GM23338 (cell line): ENCODE measurements at regions not wholly inside any gene's neighbourhood (a gene's known extent, or its start where the extent isn't known, plus 50 kb on each side); places are given as distances from the start of the nearest gene placed in this dataset.

Experiments
- ATAC-seq: fragments of 200-7000 bp; cut with Tn5 transposase; 3 replicates; pipeline ENCODE4 v1.9.1; 2020
- DNase-seq: peaks from one replicate; pipeline ENCODE4 v3.0.0-alpha.2; 2015; ENCODE audit warnings: low spot score
- H2AFZ ChIP-seq: fragments of 200-600 bp; sonication (generic); 2 replicates; pipeline ENCODE4 v1.8.0; 2016; ENCODE audit warnings: antibody characterized with exemption, mild to moderate bottlenecking, moderate library complexity
- H3F3A ChIP-seq: fragments of 200-600 bp; sonication (generic); replicated peaks from 2 replicates; pipeline ENCODE4 v1.8.0; 2017; ENCODE audit warnings: antibody characterized with exemption, mixed run types, low read depth
- H3K27ac ChIP-seq: fragments of 200-600 bp; sonication (generic); 2 replicates; pipeline ENCODE4 v1.6.1; 2016; ENCODE audit warnings: low read depth
- H3K27me3 ChIP-seq: fragments of 200-600 bp; sonication (generic); 2 replicates; pipeline ENCODE4 v1.8.0; 2016; ENCODE audit warnings: mild to moderate bottlenecking, mixed run types, moderate library complexity; ENCODE audit not compliant: insufficient read depth
- H3K36me3 ChIP-seq: fragments of 200-600 bp; sonication (generic); 2 replicates; pipeline ENCODE4 v1.8.0; 2016; ENCODE audit warnings: mild to moderate bottlenecking; ENCODE audit not compliant: insufficient read depth
- H3K4me1 ChIP-seq: fragments of 200-600 bp; sonication (generic); 2 replicates; pipeline ENCODE4 v1.8.0; 2016; ENCODE audit warnings: mild to moderate bottlenecking, moderate library complexity; ENCODE audit not compliant: insufficient read depth
- H3K4me2 ChIP-seq: fragments of 200-600 bp; sonication (generic); 2 replicates; pipeline ENCODE4 v1.7.1; 2017; ENCODE audit warnings: mixed run types
- H3K4me3 ChIP-seq: fragments of 200-600 bp; sonication (generic); 2 replicates; pipeline ENCODE4 v1.6.1; 2016; ENCODE audit warnings: mixed run types
- H3K79me2 ChIP-seq: fragments of 200-600 bp; sonication (generic); replicated peaks from 2 replicates; pipeline ENCODE4 v1.8.0; 2017; ENCODE audit warnings: mild to moderate bottlenecking; ENCODE audit not compliant: insufficient read depth
- H3K9me2 ChIP-seq: fragments of 200-600 bp; sonication (generic); 2 replicates; pipeline ENCODE4 v1.8.0; 2017; ENCODE audit not compliant: insufficient read depth
- H4K20me1 ChIP-seq: fragments of 200-600 bp; sonication (generic); replicated peaks from 2 replicates; pipeline ENCODE4 v1.8.0; 2017; ENCODE audit warnings: mild to moderate bottlenecking; ENCODE audit not compliant: insufficient read depth
- H3K27ac Mint-ChIP-seq: 2 replicates; pipeline ENCODE4 v1.8.0; 2020; ENCODE audit warnings: inconsistent platforms, mild to moderate bottlenecking, moderate library complexity, mixed read lengths
- H3K27me3 Mint-ChIP-seq: 3 replicates; pipeline ENCODE4 v1.8.0; 2022; ENCODE audit warnings: low read depth, mild to moderate bottlenecking, moderate library complexity, mixed read lengths, inconsistent platforms; ENCODE audit not compliant: insufficient read depth, poor library complexity
- H3K36me3 Mint-ChIP-seq: 3 replicates; pipeline ENCODE4 v1.8.0; 2021; ENCODE audit warnings: low read depth, mild to moderate bottlenecking, inconsistent platforms, moderate library complexity, mixed read lengths
- H3K4me1 Mint-ChIP-seq: 3 replicates; pipeline ENCODE4 v1.8.0; 2020; ENCODE audit warnings: mild to moderate bottlenecking, inconsistent platforms, mixed read lengths
- H3K4me3 Mint-ChIP-seq: 3 replicates; pipeline ENCODE4 v1.8.0; 2021; ENCODE audit warnings: moderate library complexity, mild to moderate bottlenecking, inconsistent platforms, mixed read lengths
- H3K9me3 Mint-ChIP-seq: 3 replicates; pipeline ENCODE4 v1.8.0; 2020; ENCODE audit warnings: moderate library complexity, mild to moderate bottlenecking, inconsistent platforms, mixed read lengths
- CREB1 ChIP-seq: fragments of 250-450 bp; sonication (Bioruptor Pico); IDR thresholded peaks from 2 replicates; pipeline ENCODE4 v1.5.0; 2020; ENCODE audit warnings: low read depth, mild to moderate bottlenecking, moderate library complexity
- CTCF ChIP-seq, 2 experiments: fragments of 200-600 bp in 1 of 2; sonication (generic) in 1 of 2; conservative IDR thresholded peaks; 2 replicates each; pipeline versions ENCODE4 v1.5.1 to v1.6.1; 2016 to 2017; ENCODE audit warnings: antibody characterized with exemption in 2 of 2, low read depth in 2 of 2, mild to moderate bottlenecking in 2 of 2, moderate library complexity in 1 of 2
- ETS1 ChIP-seq: IDR thresholded peaks from 2 replicates; pipeline ENCODE4 v1.6.1; 2016; ENCODE audit warnings: antibody characterized with exemption
- EZH2phosphoT487 ChIP-seq: fragments of 200-600 bp; sonication (generic); IDR thresholded peaks from one replicate; pipeline ENCODE4 v1.8.1; 2018; ENCODE audit warnings: antibody characterized with exemption; ENCODE audit not compliant: unreplicated experiment
- JUNB ChIP-seq: IDR thresholded peaks from one replicate; pipeline ENCODE4 v1.6.1; 2016; ENCODE audit warnings: antibody characterized with exemption; ENCODE audit not compliant: unreplicated experiment
- NANOG ChIP-seq: IDR thresholded peaks from 2 replicates; pipeline ENCODE4 v1.6.1; 2016; ENCODE audit warnings: antibody characterized with exemption, borderline replicate concordance
- POLR2AphosphoS5 ChIP-seq: IDR thresholded peaks from 2 replicates; pipeline ENCODE4 v1.6.1; 2016; ENCODE audit warnings: antibody characterized with exemption, low read depth
- STAT1 ChIP-seq: IDR thresholded peaks from one replicate; pipeline ENCODE4 v1.6.1; 2016; ENCODE audit warnings: antibody characterized with exemption; ENCODE audit not compliant: unreplicated experiment
- ZNF331 ChIP-seq: fragments of 250-450 bp; sonication (Bioruptor Pico); IDR thresholded peaks from 2 replicates; pipeline ENCODE4 v1.5.0; 2020; ENCODE audit warnings: low read depth, mild to moderate bottlenecking, moderate library complexity
- TF ChIP-seq, protein P1 (sequence below): fragments of 250-450 bp; sonication (Bioruptor Pico); IDR thresholded peaks from 2 replicates; pipeline ENCODE4 v1.5.0; 2020; ENCODE audit warnings: mild to moderate bottlenecking, moderate library complexity

GRCh38 chr6:140064366-140064765 is 689.9 kb upstream of the CITED2 start:
- no peak overlapping the region for H3K4me3 ChIP-seq
- Mint-ChIP-seq H3K9me3 (no peaks in the 10 kb centered on the region), H3K4me1 (peaks cover 11% of the 10 kb centered on the region; the same call in 2 of the 3 replicates), H3K27ac (no peak overlapping the region), H3K36me3 (no peaks in the 10 kb centered on the region), H3K27me3 (peaks cover 2% of the 10 kb centered on the region), H3K4me3 (no peak overlapping the region)
- H3K9me2 ChIP-seq, result peaks cover 10% of the 10 kb centered on the region; the same call in 1 of the 2 replicates
- H3K4me2 ChIP-seq, result no peak overlapping the region
- no peak for DNase-seq
- no peaks in the 10 kb centered on the region for H3K27me3 ChIP-seq
- no peaks in the 10 kb centered on the region for H4K20me1 ChIP-seq
- H3K36me3 ChIP-seq, result no peaks in the 10 kb centered on the region
- peak overlapping the region; percentile 35; the same call in 1 of the 2 replicates for H2AFZ ChIP-seq
- H3K27ac ChIP-seq, result no peak overlapping the region
- no peak for TF ChIP-seq EZH2phosphoT487
- H3F3A ChIP-seq, result no peaks in the 10 kb centered on the region
- H3K79me2 ChIP-seq, result no peaks in the 10 kb centered on the region
- peaks cover 11% of the 10 kb centered on the region for H3K4me1 ChIP-seq
- no peak for ATAC-seq

DNA sequence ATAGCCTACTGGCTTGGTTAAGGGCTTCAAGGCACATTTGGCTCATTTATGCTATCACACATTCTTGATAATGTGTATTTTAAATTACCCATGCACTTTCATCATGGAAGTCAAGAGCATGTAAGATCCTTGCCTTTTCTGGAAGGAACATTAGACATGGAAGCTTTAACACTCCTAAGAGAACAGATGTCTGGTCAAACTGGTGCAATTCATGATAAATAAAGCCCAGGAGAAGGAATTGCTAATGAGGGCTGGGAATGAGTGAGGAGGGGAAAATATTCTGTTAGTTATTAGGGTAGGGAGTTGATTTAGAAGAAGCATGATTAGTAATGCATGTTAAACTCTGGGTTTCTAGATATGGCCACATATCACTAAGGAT is 688.6 kb upstream of the CITED2 start:
- no peak for DNase-seq
- ATAC-seq, result no peak
- H3K36me3 ChIP-seq, result no peaks in the 10 kb centered on the region
- H3K79me2 ChIP-seq, result no peaks in the 10 kb centered on the region
- H3K4me1 ChIP-seq, result peaks cover 11% of the 10 kb centered on the region
- peaks cover 2% of the 10 kb centered on the region for H3K27me3 Mint-ChIP-seq
- no peaks in the 10 kb centered on the region for H3K9me3 Mint-ChIP-seq
- H3K36me3 Mint-ChIP-seq, result no peaks in the 10 kb centered on the region
- H3K27me3 ChIP-seq, result no peaks in the 10 kb centered on the region
- H3K27ac Mint-ChIP-seq, result no peak overlapping the region
- H3K9me2 ChIP-seq, result peaks cover 19% of the 10 kb centered on the region
- no peaks in the 10 kb centered on the region for H4K20me1 ChIP-seq
- no peak overlapping the region for H3K4me3 Mint-ChIP-seq
- no peak overlapping the region for H3K27ac ChIP-seq
- H2AFZ ChIP-seq, result no peak overlapping the region
- H3F3A ChIP-seq, result no peaks in the 10 kb centered on the region
- H3K4me3 ChIP-seq, result no peak overlapping the region
- no peak overlapping the region for H3K4me2 ChIP-seq
- peaks cover 11% of the 10 kb centered on the region; the same call in 2 of the 3 replicates for H3K4me1 Mint-ChIP-seq
- TF ChIP-seq ETS1, result no peak
- TF ChIP-seq EZH2phosphoT487, result no peak
- no peak for TF ChIP-seq STAT1
- TF ChIP-seq, protein P1, sequence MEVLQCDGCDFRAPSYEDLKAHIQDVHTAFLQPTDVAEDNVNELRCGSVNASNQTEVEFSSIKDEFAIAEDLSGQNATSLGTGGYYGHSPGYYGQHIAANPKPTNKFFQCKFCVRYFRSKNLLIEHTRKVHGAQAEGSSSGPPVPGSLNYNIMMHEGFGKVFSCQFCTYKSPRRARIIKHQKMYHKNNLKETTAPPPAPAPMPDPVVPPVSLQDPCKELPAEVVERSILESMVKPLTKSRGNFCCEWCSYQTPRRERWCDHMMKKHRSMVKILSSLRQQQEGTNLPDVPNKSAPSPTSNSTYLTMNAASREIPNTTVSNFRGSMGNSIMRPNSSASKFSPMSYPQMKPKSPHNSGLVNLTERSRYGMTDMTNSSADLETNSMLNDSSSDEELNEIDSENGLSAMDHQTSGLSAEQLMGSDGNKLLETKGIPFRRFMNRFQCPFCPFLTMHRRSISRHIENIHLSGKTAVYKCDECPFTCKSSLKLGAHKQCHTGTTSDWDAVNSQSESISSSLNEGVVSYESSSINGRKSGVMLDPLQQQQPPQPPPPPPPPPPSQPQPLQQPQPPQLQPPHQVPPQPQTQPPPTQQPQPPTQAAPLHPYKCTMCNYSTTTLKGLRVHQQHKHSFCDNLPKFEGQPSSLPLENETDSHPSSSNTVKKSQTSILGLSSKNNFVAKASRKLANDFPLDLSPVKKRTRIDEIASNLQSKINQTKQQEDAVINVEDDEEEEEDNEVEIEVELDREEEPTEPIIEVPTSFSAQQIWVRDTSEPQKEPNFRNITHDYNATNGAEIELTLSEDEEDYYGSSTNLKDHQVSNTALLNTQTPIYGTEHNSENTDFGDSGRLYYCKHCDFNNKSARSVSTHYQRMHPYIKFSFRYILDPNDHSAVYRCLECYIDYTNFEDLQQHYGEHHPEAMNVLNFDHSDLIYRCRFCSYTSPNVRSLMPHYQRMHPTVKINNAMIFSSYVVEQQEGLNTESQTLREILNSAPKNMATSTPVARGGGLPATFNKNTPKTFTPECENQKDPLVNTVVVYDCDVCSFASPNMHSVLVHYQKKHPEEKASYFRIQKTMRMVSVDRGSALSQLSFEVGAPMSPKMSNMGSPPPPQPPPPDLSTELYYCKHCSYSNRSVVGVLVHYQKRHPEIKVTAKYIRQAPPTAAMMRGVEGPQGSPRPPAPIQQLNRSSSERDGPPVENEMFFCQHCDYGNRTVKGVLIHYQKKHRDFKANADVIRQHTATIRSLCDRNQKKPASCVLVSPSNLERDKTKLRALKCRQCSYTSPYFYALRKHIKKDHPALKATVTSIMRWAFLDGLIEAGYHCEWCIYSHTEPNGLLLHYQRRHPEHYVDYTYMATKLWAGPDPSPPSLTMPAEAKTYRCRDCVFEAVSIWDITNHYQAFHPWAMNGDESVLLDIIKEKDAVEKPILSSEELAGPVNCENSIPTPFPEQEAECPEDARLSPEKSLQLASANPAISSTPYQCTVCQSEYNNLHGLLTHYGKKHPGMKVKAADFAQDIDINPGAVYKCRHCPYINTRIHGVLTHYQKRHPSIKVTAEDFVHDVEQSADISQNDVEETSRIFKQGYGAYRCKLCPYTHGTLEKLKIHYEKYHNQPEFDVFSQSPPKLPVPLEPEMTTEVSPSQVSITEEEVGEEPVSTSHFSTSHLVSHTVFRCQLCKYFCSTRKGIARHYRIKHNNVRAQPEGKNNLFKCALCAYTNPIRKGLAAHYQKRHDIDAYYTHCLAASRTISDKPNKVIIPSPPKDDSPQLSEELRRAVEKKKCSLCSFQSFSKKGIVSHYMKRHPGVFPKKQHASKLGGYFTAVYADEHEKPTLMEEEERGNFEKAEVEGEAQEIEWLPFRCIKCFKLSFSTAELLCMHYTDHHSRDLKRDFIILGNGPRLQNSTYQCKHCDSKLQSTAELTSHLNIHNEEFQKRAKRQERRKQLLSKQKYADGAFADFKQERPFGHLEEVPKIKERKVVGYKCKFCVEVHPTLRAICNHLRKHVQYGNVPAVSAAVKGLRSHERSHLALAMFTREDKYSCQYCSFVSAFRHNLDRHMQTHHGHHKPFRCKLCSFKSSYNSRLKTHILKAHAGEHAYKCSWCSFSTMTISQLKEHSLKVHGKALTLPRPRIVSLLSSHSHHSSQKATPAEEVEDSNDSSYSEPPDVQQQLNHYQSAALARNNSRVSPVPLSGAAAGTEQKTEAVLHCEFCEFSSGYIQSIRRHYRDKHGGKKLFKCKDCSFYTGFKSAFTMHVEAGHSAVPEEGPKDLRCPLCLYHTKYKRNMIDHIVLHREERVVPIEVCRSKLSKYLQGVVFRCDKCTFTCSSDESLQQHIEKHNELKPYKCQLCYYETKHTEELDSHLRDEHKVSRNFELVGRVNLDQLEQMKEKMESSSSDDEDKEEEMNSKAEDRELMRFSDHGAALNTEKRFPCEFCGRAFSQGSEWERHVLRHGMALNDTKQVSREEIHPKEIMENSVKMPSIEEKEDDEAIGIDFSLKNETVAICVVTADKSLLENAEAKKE, result no peak
- TF ChIP-seq CREB1 (CRISPR knock-in tag), result no peak
- TF ChIP-seq CTCF (conservative IDR thresholded peaks at IDR 0.05; ENCODE audit: low read depth in 2 of 2), result no peak
- TF ChIP-seq ZNF331 (CRISPR knock-in tag), result no peak
- TF ChIP-seq JUNB, result no peak
- TF ChIP-seq NANOG, result no peak
- no peak for TF ChIP-seq POLR2AphosphoS5
